ENCODE measurements at regions not wholly inside any gene's neighbourhood (a gene's known extent, or its start where the extent isn't known, plus 50 kb on each side); places are given as distances from the start of the nearest gene placed in this dataset.

- TF ChIP-seq, protein P1, sequence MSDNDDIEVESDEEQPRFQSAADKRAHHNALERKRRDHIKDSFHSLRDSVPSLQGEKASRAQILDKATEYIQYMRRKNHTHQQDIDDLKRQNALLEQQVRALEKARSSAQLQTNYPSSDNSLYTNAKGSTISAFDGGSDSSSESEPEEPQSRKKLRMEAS (IDR thresholded peaks at IDR 0.05) = no peak
- TF ChIP-seq, protein P2, sequence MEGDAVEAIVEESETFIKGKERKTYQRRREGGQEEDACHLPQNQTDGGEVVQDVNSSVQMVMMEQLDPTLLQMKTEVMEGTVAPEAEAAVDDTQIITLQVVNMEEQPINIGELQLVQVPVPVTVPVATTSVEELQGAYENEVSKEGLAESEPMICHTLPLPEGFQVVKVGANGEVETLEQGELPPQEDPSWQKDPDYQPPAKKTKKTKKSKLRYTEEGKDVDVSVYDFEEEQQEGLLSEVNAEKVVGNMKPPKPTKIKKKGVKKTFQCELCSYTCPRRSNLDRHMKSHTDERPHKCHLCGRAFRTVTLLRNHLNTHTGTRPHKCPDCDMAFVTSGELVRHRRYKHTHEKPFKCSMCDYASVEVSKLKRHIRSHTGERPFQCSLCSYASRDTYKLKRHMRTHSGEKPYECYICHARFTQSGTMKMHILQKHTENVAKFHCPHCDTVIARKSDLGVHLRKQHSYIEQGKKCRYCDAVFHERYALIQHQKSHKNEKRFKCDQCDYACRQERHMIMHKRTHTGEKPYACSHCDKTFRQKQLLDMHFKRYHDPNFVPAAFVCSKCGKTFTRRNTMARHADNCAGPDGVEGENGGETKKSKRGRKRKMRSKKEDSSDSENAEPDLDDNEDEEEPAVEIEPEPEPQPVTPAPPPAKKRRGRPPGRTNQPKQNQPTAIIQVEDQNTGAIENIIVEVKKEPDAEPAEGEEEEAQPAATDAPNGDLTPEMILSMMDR (IDR thresholded peaks at IDR 0.05; ENCODE audit: low read depth, low read length, missing input control) = no peak
- TF ChIP-seq YY1 (IDR thresholded peaks at IDR 0.05) = no peak
- TF ChIP-seq GABPA (IDR thresholded peaks at IDR 0.05 in 1 of 2, conservative IDR thresholded peaks at IDR 0.05 in 1 of 2) = no peak
- TF ChIP-seq REST (IDR thresholded peaks at IDR 0.05) = no peak
- no peak for TF ChIP-seq RAD21 (IDR thresholded peaks at IDR 0.05)
- no peak for TF ChIP-seq SP1 (IDR thresholded peaks at IDR 0.05)
These were observed 56.0 kb upstream of the KCNMB2 start for GRCh38 chr3:178480274-178480673.
